ENCODE measurements at regions not wholly inside any gene's neighbourhood (a gene's known extent, or its start where the extent isn't known, plus 50 kb on each side); places are given as distances from the start of the nearest gene placed in this dataset.
"Not testable (repeated sequence)": the region's sequence is repeated elsewhere in the genome, so short reads cannot be mapped to it uniquely, and the experiment has no call there.

DNA sequence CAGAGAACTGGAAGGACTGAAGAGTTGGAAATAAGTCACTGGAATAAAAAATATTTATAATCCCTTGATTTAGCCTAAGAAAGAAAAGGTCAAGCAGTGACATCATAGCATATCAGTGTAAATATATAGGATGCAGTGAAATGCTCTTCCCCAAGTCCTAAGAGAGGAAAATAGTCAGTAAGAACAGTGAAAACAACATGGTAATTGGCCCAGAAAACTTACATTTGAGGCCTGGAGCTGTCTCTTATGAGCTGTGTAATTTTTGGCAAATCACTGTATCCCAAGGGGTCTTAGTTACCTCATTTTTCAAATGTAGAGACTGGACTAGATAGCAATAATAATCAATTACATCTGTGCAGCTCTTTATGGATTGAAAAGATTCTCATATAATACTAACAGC, 255.7 kb upstream of the AR start:
- DNase-seq = peak; percentile 59 to 83 (median 60)

- peak; percentile 30 to 86 (median 54) for DNase-seq
Measured at GRCh38 chrX:67289055-67289499, 254.7 kb upstream of the AR start.

GRCh38 chrX:67290489-67291220, 253.2 kb upstream of the AR start:
- no peak for DNase-seq

GRCh38 chrX:67295924-67296323, 247.9 kb upstream of the AR start:
- no peak for DNase-seq

DNA sequence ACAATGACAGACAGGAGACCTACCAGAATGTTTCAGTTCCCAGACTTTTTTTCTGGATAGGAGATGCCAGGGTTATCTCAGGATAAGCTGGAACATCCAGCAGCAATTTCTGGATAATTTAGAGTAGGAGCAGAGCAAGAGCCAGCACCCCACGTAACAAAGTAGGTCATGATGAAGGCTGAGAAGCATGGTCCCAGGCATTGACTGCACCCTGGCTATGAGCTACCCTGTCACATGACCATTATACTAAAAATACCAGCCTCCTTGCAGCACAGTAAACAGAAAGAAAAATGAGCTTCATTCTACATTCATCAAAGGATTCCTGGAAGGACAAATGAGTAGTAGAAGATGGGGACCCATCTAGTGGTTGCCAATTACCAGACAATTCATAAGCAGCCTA, 247.4 kb upstream of the AR start:
- DNase-seq = no peak

DNA sequence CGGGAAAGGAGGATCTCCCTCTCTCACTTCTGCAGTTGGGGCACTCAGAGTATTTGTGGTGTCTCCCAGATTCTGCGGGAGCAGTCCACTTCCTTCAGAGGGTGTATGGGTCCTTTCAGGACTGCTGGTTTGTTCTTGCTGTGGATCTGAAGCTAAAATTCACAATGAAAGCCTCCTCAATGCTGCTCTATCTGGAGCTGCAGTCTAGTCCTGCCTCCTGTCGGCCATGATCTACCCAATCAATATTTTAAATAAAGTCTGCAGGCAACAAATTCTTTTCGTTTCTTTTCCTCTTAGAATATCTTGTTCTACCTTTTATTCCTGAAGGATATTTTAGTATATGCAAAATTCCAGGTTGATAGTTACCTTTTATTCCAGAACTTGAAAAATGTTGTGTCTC, 226.1 kb upstream of the AR start:
- no peak for DNase-seq

GRCh38 chrX:67328476-67328875, 215.3 kb upstream of the AR start:
- DNase-seq = no peak

GRCh38 chrX:67334323-67334722, 209.5 kb upstream of the AR start:
- DNase-seq = no peak

DNA sequence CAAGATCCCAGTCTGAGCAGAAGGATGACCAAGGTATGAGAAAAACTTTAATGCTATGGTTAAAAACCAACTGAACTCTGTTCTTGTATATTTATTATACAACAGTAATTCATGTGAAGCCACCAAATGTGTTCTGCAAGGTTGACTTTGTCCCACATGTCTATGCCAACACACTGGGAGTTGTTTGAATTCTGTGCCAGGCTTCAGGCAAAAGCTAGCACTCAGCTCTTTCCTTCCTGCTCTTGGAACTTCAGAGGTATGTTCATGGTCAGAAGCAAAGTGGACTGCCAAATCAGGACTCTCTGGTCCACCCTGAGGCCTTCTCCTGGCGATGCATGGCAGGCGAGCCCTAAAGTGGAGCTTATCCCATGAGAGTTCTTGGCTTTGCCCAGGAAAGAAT, 205.6 kb upstream of the AR start:
- DNase-seq = no peak

GRCh38 chrX:67342138-67342537, 201.7 kb upstream of the AR start:
- DNase-seq = no peak

- no peak for DNase-seq
Measured at GRCh38 chrX:67346225-67346624, 197.6 kb upstream of the AR start.

- no peak for DNase-seq
Measured at GRCh38 chrX:67346667-67347066, 197.2 kb upstream of the AR start.

DNA sequence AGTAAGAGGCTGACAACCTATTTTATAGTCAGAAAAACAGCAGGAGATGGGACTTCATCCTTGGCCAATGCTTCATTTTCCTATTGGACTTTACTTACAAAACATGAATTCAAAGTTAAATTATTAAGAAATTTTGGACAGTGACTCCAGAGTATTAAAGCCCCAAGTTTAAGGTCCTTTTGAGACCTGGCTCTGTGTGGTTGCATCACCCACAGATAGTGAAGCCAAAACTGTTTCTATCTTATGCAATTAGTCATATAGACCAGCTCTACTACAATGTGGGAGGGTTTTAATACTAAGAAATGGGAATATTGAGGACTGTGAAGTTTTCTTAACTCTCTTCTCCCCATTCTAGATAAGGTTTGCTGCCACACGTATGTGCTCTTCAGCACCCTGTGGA, 196.7 kb upstream of the AR start:
- no peak for DNase-seq

- DNase-seq = no peak
Measured at GRCh38 chrX:67351411-67351810, 192.4 kb upstream of the AR start.

DNA sequence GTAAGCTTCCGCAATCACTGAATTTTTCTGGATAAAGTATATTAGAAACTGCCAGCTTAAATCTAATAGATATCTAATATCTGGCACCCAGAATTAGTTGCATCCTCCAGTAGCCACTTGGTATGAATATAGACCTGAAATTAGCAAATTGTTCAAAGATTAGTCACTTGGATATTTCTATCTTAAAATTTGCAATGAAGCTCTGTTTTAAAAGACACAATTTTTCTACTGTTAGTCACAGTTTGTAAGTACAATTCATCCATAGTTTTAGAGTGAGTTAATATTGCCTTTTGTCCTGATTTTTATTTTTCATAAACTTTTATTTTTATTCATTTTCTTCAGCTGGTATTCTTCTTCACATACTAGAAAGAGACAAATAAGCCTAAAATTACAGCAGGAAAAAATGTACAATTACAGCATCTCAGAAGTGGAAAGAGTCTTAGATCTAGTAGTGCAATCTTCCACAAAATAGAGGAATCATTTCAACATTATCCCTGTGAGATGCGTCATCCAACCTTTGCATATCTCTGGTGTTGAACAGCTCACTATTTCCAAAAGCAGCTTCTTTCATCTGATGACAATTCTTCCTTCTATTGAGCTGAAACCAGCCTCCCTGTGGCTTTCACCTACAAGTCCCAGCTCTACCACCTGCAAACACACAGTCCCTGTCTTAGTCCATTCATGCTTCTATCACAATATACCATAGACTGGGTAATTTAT, 190.0 kb upstream of the AR start:
- no peak for DNase-seq

DNA sequence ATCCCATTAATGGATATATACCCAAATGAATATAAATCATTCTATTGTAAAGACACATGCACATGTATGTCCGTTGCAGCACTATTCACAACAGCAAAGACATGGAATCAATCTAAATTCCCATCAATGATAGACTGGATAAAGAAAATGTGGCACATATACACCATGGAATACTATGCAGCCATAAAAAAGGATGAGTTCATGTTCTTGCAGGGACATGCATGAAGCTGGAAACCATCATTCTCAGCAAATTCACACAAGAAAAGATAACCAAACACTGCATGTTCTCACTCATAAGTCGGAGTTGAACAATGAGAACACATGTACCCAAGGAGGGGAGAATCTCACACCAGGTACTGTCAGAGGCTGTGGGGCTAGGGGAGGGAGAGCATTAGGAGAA, 182.6 kb upstream of the AR start:
- not testable (repeated sequence) for DNase-seq

- DNase-seq = no peak
Measured at GRCh38 chrX:67384403-67384802, 159.4 kb upstream of the AR start.

GRCh38 chrX:67408423-67409079, 135.3 kb upstream of the AR start:
- DNase-seq = no peak

GRCh38 chrX:67415937-67416336, 127.9 kb upstream of the AR start:
- no peak for DNase-seq

DNA sequence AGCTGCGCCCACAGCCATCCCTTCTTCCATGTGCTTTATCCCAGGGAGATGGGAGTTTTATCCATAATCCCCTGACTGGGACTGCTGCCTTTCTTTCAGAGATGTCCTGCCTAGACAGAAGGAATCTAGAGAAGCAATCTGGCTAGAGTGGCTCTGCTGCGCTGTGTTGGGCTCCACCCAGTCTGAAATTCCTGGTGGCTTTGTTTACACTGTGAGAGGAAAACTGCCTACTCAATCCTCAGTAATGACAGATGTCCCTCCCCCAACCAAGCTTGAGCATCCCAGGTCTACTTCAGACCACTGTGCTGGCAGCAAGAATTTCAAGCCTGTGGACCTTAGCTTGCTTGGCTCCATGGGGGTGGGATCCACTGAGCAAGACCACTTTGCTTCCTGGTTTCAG, 116.9 kb upstream of the AR start:
- DNase-seq = no peak

- no peak for DNase-seq
Measured at GRCh38 chrX:67435536-67435935, 108.3 kb upstream of the AR start.

GRCh38 chrX:67436867-67437266, 107.0 kb upstream of the AR start:
- peak in 2 of 3 donors; percentile 10 to 12 for DNase-seq

DNA sequence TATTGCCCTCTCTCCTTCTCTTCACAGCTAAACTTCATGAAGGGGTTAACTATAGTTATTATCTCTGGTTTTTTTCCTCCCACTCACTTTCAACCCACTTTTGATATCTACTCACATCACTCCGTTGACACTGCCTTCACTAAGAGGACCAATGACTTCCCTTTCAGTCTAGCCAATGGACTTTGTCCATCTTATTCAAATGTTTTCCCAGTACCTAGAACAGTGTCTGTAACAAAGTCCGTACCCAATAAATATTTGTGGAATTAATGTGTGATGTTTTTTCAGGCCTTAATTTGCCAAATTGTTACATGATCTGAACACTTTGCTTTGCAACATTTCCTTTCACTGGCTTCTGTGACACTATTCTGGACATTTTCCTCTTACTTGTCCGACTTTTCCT, 106.0 kb upstream of the AR start:
- DNase-seq = no peak

Data from muscle of back (tissue), 3 donors.